Erythroblast (primary cell): ENCODE measurements at regions not wholly inside any gene's neighbourhood (a gene's known extent, or its start where the extent isn't known, plus 50 kb on each side); places are given as distances from the start of the nearest gene placed in this dataset.

Experiments
- GATA1 ChIP-seq: IDR thresholded peaks from 2 replicates; pipeline ENCODE4 v1.6.1; 2011; ENCODE audit warnings: low read depth, mild to moderate bottlenecking, control low read depth, low read length, moderate library complexity
- POLR2A ChIP-seq: IDR thresholded peaks from 2 replicates; pipeline ENCODE4 v1.6.1; 2011; ENCODE audit warnings: mild to moderate bottlenecking, low read length

DNA sequence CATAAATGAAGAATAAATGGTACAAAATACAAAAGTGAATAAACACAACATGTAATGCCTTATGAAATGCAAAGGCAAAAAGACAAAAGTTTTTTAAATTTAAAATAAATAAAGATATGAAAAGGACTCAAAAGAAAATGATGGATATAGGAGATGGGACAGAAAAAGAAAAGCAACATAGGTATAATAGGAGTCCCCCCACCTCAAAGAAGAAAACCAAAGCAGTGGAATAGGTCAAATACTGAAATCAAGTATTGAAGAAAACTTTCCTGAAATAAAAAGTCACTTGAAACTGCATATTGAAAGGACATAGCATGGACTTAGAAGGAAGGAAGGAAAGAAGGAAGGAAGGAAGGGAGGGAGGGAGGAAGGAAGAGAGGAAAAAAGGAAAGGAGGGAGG is 110.0 kb upstream of the FAM204A start:
- no peak for TF ChIP-seq POLR2A
- no peak for TF ChIP-seq GATA1
